ENCODE measurements at regions not wholly inside any gene's neighbourhood (a gene's known extent, or its start where the extent isn't known, plus 50 kb on each side); places are given as distances from the start of the nearest gene placed in this dataset.

- intact Hi-C loops (cut with micrococcal nuclease): no loop called here
- Mint-ChIP-seq H3K4me1 (no peaks in the 10 kb centered on the region), H3K27me3 (ENCODE audit: low read depth in 3 of 3) (peaks cover 0 to 3% (median 1%) of the 10 kb centered on the region in 3 donors), H3K36me3 (no peaks in the 10 kb centered on the region), H3K9me3 (peaks cover 0 to 2% (median 0%) of the 10 kb centered on the region in 7 donors), H3K4me3 (no peak overlapping the region), H3K27ac (no peak overlapping the region)
- Histone ChIP-seq H3K36me3 (replicated peaks in 1 of 2; ENCODE audit: control insufficient read depth in 1 of 2, insufficient read depth in 2 of 2, low read length in 2 of 2) (no peaks in the 10 kb centered on the region), H3K27ac (ENCODE audit: low read depth in 1 of 2, low read length in 2 of 2) (no peak overlapping the region), H4K20me1 (ENCODE audit: insufficient read depth, low read length) (no peaks in the 10 kb centered on the region), H3K4me3 (replicated peaks in 1 of 3; ENCODE audit: low read depth in 2 of 3, low read length in 3 of 3) (no peak overlapping the region), H3K4me1 (ENCODE audit: control insufficient read depth in 1 of 2, insufficient read depth in 2 of 2, low read length in 2 of 2) (no peaks in the 10 kb centered on the region), H3K4me2 (replicated peaks; ENCODE audit: extremely low read depth, low read length, poor library complexity, severe bottlenecking) (no peak overlapping the region), H3K27me3 (ENCODE audit: control insufficient read depth in 2 of 2, insufficient read depth in 2 of 2, low read length in 2 of 2) (no peaks in the 10 kb centered on the region), H3K9ac (ENCODE audit: insufficient read depth, low read length, poor library complexity, severe bottlenecking) (no peak overlapping the region), H2AFZ (ENCODE audit: insufficient read depth, low read depth, low read length, poor library complexity, severe bottlenecking) (no peak overlapping the region), H3K9me3 (replicated peaks in 1 of 2; ENCODE audit: control insufficient read depth in 1 of 2, insufficient read depth in 1 of 2, low read length in 2 of 2) (no peaks in the 10 kb centered on the region), H3K79me2 (ENCODE audit: insufficient read depth, low read length) (no peaks in the 10 kb centered on the region)
- no peak for DNase-seq
- WGBS (ENCODE audit: insufficient coverage): 100% methylated on average over 2 of the region's 3 CpGs
- TF ChIP-seq CTCF (IDR thresholded peaks at IDR 0.05): no peak
Observed at GRCh38 chr12:88934163-88934747, 354.0 kb upstream of the KITLG start.

- Histone ChIP-seq H3K4me3 (replicated peaks in 1 of 3; ENCODE audit: low read depth in 2 of 3, low read length in 3 of 3) (no peak overlapping the region), H3K36me3 (replicated peaks in 1 of 2; ENCODE audit: control insufficient read depth in 1 of 2, insufficient read depth in 2 of 2, low read length in 2 of 2) (no peaks in the 10 kb centered on the region), H3K4me1 (ENCODE audit: control insufficient read depth in 1 of 2, insufficient read depth in 2 of 2, low read length in 2 of 2) (no peaks in the 10 kb centered on the region), H3K27me3 (ENCODE audit: control insufficient read depth in 2 of 2, insufficient read depth in 2 of 2, low read length in 2 of 2) (no peaks in the 10 kb centered on the region), H3K9ac (ENCODE audit: insufficient read depth, low read length, poor library complexity, severe bottlenecking) (no peak overlapping the region), H2AFZ (ENCODE audit: insufficient read depth, low read depth, low read length, poor library complexity, severe bottlenecking) (no peak overlapping the region), H3K9me3 (replicated peaks in 1 of 2; ENCODE audit: control insufficient read depth in 1 of 2, insufficient read depth in 1 of 2, low read length in 2 of 2) (no peaks in the 10 kb centered on the region), H4K20me1 (ENCODE audit: insufficient read depth, low read length) (no peaks in the 10 kb centered on the region), H3K4me2 (replicated peaks; ENCODE audit: extremely low read depth, low read length, poor library complexity, severe bottlenecking) (no peak overlapping the region), H3K27ac (ENCODE audit: low read depth in 1 of 2, low read length in 2 of 2) (no peak overlapping the region), H3K79me2 (ENCODE audit: insufficient read depth, low read length) (no peaks in the 10 kb centered on the region)
- Mint-ChIP-seq H3K4me1 (no peaks in the 10 kb centered on the region), H3K27ac (no peak overlapping the region), H3K36me3 (no peaks in the 10 kb centered on the region), H3K4me3 (no peak overlapping the region), H3K27me3 (ENCODE audit: low read depth in 3 of 3) (peaks cover 0 to 3% (median 1%) of the 10 kb centered on the region in 3 donors), H3K9me3 (no peaks in the 10 kb centered on the region)
- no peak for DNase-seq
- TF ChIP-seq CTCF (IDR thresholded peaks at IDR 0.05): no peak
- intact Hi-C loops (cut with micrococcal nuclease): no loop called here
- 100% methylated on average over 1 of the region's 2 CpGs for whole genome bisulfite sequencing (ENCODE audit: insufficient coverage)
Observed at GRCh38 chr12:88932457-88932856, 352.2 kb upstream of the KITLG start.

All from CD14-positive monocyte (primary cell).